GM23338 (cell line): ENCODE measurements at regions not wholly inside any gene's neighbourhood (a gene's known extent, or its start where the extent isn't known, plus 50 kb on each side); places are given as distances from the start of the nearest gene placed in this dataset.

Experiments used
- ATAC-seq: fragments of 200-7000 bp; cut with Tn5 transposase; 3 replicates; pipeline ENCODE4 v1.9.1; 2020
- DNase-seq: peaks from one replicate; pipeline ENCODE4 v3.0.0-alpha.2; 2015; ENCODE audit warnings: low spot score
- H2AFZ ChIP-seq: fragments of 200-600 bp; sonication (generic); 2 replicates; pipeline ENCODE4 v1.8.0; 2016; ENCODE audit warnings: antibody characterized with exemption, mild to moderate bottlenecking, moderate library complexity
- H3F3A ChIP-seq: fragments of 200-600 bp; sonication (generic); replicated peaks from 2 replicates; pipeline ENCODE4 v1.8.0; 2017; ENCODE audit warnings: antibody characterized with exemption, mixed run types, low read depth
- H3K27ac ChIP-seq: fragments of 200-600 bp; sonication (generic); 2 replicates; pipeline ENCODE4 v1.6.1; 2016; ENCODE audit warnings: low read depth
- H3K27me3 ChIP-seq: fragments of 200-600 bp; sonication (generic); 2 replicates; pipeline ENCODE4 v1.8.0; 2016; ENCODE audit warnings: mild to moderate bottlenecking, mixed run types, moderate library complexity; ENCODE audit not compliant: insufficient read depth
- H3K36me3 ChIP-seq: fragments of 200-600 bp; sonication (generic); 2 replicates; pipeline ENCODE4 v1.8.0; 2016; ENCODE audit warnings: mild to moderate bottlenecking; ENCODE audit not compliant: insufficient read depth
- H3K4me1 ChIP-seq: fragments of 200-600 bp; sonication (generic); 2 replicates; pipeline ENCODE4 v1.8.0; 2016; ENCODE audit warnings: mild to moderate bottlenecking, moderate library complexity; ENCODE audit not compliant: insufficient read depth
- H3K4me2 ChIP-seq: fragments of 200-600 bp; sonication (generic); 2 replicates; pipeline ENCODE4 v1.7.1; 2017; ENCODE audit warnings: mixed run types
- H3K4me3 ChIP-seq: fragments of 200-600 bp; sonication (generic); 2 replicates; pipeline ENCODE4 v1.6.1; 2016; ENCODE audit warnings: mixed run types
- H3K79me2 ChIP-seq: fragments of 200-600 bp; sonication (generic); replicated peaks from 2 replicates; pipeline ENCODE4 v1.8.0; 2017; ENCODE audit warnings: mild to moderate bottlenecking; ENCODE audit not compliant: insufficient read depth
- H3K9me2 ChIP-seq: fragments of 200-600 bp; sonication (generic); 2 replicates; pipeline ENCODE4 v1.8.0; 2017; ENCODE audit not compliant: insufficient read depth
- H4K20me1 ChIP-seq: fragments of 200-600 bp; sonication (generic); replicated peaks from 2 replicates; pipeline ENCODE4 v1.8.0; 2017; ENCODE audit warnings: mild to moderate bottlenecking; ENCODE audit not compliant: insufficient read depth
- H3K27ac Mint-ChIP-seq: 2 replicates; pipeline ENCODE4 v1.8.0; 2020; ENCODE audit warnings: inconsistent platforms, mild to moderate bottlenecking, moderate library complexity, mixed read lengths
- H3K27me3 Mint-ChIP-seq: 3 replicates; pipeline ENCODE4 v1.8.0; 2022; ENCODE audit warnings: low read depth, mild to moderate bottlenecking, moderate library complexity, mixed read lengths, inconsistent platforms; ENCODE audit not compliant: insufficient read depth, poor library complexity
- H3K36me3 Mint-ChIP-seq: 3 replicates; pipeline ENCODE4 v1.8.0; 2021; ENCODE audit warnings: low read depth, mild to moderate bottlenecking, inconsistent platforms, moderate library complexity, mixed read lengths
- H3K4me1 Mint-ChIP-seq: 3 replicates; pipeline ENCODE4 v1.8.0; 2020; ENCODE audit warnings: mild to moderate bottlenecking, inconsistent platforms, mixed read lengths
- H3K4me3 Mint-ChIP-seq: 3 replicates; pipeline ENCODE4 v1.8.0; 2021; ENCODE audit warnings: moderate library complexity, mild to moderate bottlenecking, inconsistent platforms, mixed read lengths
- H3K9me3 Mint-ChIP-seq: 3 replicates; pipeline ENCODE4 v1.8.0; 2020; ENCODE audit warnings: moderate library complexity, mild to moderate bottlenecking, inconsistent platforms, mixed read lengths
- CREB1 ChIP-seq: fragments of 250-450 bp; sonication (Bioruptor Pico); IDR thresholded peaks from 2 replicates; pipeline ENCODE4 v1.5.0; 2020; ENCODE audit warnings: low read depth, mild to moderate bottlenecking, moderate library complexity
- EZH2 ChIP-seq: fragments of 200-600 bp; sonication (generic); IDR thresholded peaks from one replicate; pipeline ENCODE4 v1.8.0; 2017; ENCODE audit warnings: antibody characterized with exemption, mild to moderate bottlenecking, low read depth; ENCODE audit not compliant: unreplicated experiment
- EZH2phosphoT487 ChIP-seq: fragments of 200-600 bp; sonication (generic); IDR thresholded peaks from one replicate; pipeline ENCODE4 v1.8.1; 2018; ENCODE audit warnings: antibody characterized with exemption; ENCODE audit not compliant: unreplicated experiment
- JUNB ChIP-seq: IDR thresholded peaks from one replicate; pipeline ENCODE4 v1.6.1; 2016; ENCODE audit warnings: antibody characterized with exemption; ENCODE audit not compliant: unreplicated experiment
- NANOG ChIP-seq: IDR thresholded peaks from 2 replicates; pipeline ENCODE4 v1.6.1; 2016; ENCODE audit warnings: antibody characterized with exemption, borderline replicate concordance
- POLR2AphosphoS5 ChIP-seq: IDR thresholded peaks from 2 replicates; pipeline ENCODE4 v1.6.1; 2016; ENCODE audit warnings: antibody characterized with exemption, low read depth
- TF ChIP-seq, protein P1 (sequence below): fragments of 250-450 bp; sonication (Bioruptor Pico); IDR thresholded peaks from 2 replicates; pipeline ENCODE4 v1.5.0; 2020; ENCODE audit warnings: mild to moderate bottlenecking, moderate library complexity
- TF ChIP-seq, protein P2 (sequence below): IDR thresholded peaks from 2 replicates; pipeline ENCODE4 v1.6.1; 2016; ENCODE audit warnings: antibody characterized with exemption
- TF ChIP-seq, protein P3 (sequence below), 2 experiments: fragments of 200-600 bp in 1 of 2; sonication (generic) in 1 of 2; conservative IDR thresholded peaks; 2 replicates each; pipeline versions ENCODE4 v1.5.1 to v1.6.1; 2016 to 2017; ENCODE audit warnings: antibody characterized with exemption in 2 of 2, low read depth in 2 of 2, mild to moderate bottlenecking in 2 of 2, moderate library complexity in 1 of 2
- TF ChIP-seq, protein P4 (sequence below): IDR thresholded peaks from one replicate; pipeline ENCODE4 v1.6.1; 2018; ENCODE audit warnings: antibody characterized with exemption; ENCODE audit not compliant: unreplicated experiment

DNA sequence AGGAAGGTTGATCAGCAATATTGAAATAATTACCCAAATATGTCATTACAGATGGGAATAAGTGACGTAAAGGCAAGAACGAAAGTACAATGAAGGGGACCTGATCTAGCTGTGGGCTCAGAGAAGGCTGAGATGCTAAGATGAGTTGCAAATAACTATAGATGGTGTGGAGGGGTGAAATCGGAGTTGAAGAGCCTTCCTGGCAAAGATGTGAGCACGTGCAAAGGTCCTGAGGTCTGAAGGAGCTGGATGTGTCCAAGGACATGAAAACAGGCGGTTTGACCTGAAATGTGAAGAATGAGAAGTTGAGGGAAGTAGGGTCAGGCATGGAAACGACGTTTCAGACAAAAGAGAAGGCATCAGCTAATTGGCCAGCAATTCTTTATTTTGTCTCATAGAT lies 61.6 kb upstream of the SLC45A1 start (continued):
- TF ChIP-seq, protein P1, sequence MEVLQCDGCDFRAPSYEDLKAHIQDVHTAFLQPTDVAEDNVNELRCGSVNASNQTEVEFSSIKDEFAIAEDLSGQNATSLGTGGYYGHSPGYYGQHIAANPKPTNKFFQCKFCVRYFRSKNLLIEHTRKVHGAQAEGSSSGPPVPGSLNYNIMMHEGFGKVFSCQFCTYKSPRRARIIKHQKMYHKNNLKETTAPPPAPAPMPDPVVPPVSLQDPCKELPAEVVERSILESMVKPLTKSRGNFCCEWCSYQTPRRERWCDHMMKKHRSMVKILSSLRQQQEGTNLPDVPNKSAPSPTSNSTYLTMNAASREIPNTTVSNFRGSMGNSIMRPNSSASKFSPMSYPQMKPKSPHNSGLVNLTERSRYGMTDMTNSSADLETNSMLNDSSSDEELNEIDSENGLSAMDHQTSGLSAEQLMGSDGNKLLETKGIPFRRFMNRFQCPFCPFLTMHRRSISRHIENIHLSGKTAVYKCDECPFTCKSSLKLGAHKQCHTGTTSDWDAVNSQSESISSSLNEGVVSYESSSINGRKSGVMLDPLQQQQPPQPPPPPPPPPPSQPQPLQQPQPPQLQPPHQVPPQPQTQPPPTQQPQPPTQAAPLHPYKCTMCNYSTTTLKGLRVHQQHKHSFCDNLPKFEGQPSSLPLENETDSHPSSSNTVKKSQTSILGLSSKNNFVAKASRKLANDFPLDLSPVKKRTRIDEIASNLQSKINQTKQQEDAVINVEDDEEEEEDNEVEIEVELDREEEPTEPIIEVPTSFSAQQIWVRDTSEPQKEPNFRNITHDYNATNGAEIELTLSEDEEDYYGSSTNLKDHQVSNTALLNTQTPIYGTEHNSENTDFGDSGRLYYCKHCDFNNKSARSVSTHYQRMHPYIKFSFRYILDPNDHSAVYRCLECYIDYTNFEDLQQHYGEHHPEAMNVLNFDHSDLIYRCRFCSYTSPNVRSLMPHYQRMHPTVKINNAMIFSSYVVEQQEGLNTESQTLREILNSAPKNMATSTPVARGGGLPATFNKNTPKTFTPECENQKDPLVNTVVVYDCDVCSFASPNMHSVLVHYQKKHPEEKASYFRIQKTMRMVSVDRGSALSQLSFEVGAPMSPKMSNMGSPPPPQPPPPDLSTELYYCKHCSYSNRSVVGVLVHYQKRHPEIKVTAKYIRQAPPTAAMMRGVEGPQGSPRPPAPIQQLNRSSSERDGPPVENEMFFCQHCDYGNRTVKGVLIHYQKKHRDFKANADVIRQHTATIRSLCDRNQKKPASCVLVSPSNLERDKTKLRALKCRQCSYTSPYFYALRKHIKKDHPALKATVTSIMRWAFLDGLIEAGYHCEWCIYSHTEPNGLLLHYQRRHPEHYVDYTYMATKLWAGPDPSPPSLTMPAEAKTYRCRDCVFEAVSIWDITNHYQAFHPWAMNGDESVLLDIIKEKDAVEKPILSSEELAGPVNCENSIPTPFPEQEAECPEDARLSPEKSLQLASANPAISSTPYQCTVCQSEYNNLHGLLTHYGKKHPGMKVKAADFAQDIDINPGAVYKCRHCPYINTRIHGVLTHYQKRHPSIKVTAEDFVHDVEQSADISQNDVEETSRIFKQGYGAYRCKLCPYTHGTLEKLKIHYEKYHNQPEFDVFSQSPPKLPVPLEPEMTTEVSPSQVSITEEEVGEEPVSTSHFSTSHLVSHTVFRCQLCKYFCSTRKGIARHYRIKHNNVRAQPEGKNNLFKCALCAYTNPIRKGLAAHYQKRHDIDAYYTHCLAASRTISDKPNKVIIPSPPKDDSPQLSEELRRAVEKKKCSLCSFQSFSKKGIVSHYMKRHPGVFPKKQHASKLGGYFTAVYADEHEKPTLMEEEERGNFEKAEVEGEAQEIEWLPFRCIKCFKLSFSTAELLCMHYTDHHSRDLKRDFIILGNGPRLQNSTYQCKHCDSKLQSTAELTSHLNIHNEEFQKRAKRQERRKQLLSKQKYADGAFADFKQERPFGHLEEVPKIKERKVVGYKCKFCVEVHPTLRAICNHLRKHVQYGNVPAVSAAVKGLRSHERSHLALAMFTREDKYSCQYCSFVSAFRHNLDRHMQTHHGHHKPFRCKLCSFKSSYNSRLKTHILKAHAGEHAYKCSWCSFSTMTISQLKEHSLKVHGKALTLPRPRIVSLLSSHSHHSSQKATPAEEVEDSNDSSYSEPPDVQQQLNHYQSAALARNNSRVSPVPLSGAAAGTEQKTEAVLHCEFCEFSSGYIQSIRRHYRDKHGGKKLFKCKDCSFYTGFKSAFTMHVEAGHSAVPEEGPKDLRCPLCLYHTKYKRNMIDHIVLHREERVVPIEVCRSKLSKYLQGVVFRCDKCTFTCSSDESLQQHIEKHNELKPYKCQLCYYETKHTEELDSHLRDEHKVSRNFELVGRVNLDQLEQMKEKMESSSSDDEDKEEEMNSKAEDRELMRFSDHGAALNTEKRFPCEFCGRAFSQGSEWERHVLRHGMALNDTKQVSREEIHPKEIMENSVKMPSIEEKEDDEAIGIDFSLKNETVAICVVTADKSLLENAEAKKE = no peak
- TF ChIP-seq CREB1 (CRISPR knock-in tag) = no peak
- no peak for TF ChIP-seq NANOG

DNA sequence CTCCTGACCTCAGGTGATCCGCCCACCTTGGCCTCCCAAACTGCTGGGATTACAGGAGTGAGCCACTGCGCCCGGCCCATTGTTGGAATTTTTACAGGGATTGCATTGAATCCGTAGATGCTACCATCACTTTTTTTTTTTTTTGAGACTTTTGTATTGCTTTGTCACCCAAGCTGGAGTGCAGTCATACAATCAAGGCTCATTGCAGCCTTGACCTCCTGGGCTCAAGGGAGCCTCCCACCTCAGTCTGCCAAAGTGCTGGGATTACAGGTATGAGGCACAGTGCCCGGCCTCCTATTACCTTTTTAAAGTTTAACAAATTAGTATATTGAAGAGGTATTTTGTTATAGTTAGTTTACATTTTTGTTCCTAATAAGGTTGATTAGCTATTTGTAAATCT lies 62.2 kb upstream of the SLC45A1 start:
- Histone ChIP-seq H3K4me3 (no peak overlapping the region), H3K4me1 (peaks cover 13% of the 10 kb centered on the region), H3K27ac (no peak overlapping the region), H2AFZ (no peak overlapping the region), H3K27me3 (no peaks in the 10 kb centered on the region), H3K79me2 (no peaks in the 10 kb centered on the region), H3K4me2 (no peak overlapping the region), H3F3A (no peaks in the 10 kb centered on the region), H4K20me1 (no peaks in the 10 kb centered on the region), H3K36me3 (no peaks in the 10 kb centered on the region), H3K9me2 (no peaks in the 10 kb centered on the region)
- Mint-ChIP-seq H3K4me1 (peaks cover 27% of the 10 kb centered on the region), H3K4me3 (no peak overlapping the region), H3K9me3 (peaks cover 5% of the 10 kb centered on the region; the same call in 2 of the 3 replicates), H3K27ac (no peak overlapping the region), H3K36me3 (peaks cover 2% of the 10 kb centered on the region; the same call in 1 of the 3 replicates), H3K27me3 (peaks cover 15% of the 10 kb centered on the region)
- ATAC-seq = no peak
- no peak for DNase-seq
- TF ChIP-seq, protein P2, sequence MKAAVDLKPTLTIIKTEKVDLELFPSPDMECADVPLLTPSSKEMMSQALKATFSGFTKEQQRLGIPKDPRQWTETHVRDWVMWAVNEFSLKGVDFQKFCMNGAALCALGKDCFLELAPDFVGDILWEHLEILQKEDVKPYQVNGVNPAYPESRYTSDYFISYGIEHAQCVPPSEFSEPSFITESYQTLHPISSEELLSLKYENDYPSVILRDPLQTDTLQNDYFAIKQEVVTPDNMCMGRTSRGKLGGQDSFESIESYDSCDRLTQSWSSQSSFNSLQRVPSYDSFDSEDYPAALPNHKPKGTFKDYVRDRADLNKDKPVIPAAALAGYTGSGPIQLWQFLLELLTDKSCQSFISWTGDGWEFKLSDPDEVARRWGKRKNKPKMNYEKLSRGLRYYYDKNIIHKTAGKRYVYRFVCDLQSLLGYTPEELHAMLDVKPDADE = no peak
- TF ChIP-seq EZH2 = no peak
- no peak for TF ChIP-seq JUNB
- TF ChIP-seq NANOG = no peak
- TF ChIP-seq EZH2phosphoT487 = no peak
- TF ChIP-seq, protein P3, sequence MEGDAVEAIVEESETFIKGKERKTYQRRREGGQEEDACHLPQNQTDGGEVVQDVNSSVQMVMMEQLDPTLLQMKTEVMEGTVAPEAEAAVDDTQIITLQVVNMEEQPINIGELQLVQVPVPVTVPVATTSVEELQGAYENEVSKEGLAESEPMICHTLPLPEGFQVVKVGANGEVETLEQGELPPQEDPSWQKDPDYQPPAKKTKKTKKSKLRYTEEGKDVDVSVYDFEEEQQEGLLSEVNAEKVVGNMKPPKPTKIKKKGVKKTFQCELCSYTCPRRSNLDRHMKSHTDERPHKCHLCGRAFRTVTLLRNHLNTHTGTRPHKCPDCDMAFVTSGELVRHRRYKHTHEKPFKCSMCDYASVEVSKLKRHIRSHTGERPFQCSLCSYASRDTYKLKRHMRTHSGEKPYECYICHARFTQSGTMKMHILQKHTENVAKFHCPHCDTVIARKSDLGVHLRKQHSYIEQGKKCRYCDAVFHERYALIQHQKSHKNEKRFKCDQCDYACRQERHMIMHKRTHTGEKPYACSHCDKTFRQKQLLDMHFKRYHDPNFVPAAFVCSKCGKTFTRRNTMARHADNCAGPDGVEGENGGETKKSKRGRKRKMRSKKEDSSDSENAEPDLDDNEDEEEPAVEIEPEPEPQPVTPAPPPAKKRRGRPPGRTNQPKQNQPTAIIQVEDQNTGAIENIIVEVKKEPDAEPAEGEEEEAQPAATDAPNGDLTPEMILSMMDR (conservative IDR thresholded peaks at IDR 0.05; ENCODE audit: low read depth in 2 of 2) = no peak
- no peak for TF ChIP-seq POLR2AphosphoS5
- TF ChIP-seq, protein P4, sequence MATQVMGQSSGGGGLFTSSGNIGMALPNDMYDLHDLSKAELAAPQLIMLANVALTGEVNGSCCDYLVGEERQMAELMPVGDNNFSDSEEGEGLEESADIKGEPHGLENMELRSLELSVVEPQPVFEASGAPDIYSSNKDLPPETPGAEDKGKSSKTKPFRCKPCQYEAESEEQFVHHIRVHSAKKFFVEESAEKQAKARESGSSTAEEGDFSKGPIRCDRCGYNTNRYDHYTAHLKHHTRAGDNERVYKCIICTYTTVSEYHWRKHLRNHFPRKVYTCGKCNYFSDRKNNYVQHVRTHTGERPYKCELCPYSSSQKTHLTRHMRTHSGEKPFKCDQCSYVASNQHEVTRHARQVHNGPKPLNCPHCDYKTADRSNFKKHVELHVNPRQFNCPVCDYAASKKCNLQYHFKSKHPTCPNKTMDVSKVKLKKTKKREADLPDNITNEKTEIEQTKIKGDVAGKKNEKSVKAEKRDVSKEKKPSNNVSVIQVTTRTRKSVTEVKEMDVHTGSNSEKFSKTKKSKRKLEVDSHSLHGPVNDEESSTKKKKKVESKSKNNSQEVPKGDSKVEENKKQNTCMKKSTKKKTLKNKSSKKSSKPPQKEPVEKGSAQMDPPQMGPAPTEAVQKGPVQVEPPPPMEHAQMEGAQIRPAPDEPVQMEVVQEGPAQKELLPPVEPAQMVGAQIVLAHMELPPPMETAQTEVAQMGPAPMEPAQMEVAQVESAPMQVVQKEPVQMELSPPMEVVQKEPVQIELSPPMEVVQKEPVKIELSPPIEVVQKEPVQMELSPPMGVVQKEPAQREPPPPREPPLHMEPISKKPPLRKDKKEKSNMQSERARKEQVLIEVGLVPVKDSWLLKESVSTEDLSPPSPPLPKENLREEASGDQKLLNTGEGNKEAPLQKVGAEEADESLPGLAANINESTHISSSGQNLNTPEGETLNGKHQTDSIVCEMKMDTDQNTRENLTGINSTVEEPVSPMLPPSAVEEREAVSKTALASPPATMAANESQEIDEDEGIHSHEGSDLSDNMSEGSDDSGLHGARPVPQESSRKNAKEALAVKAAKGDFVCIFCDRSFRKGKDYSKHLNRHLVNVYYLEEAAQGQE = no peak
